ENCODE measurements at regions not wholly inside any gene's neighbourhood (a gene's known extent, or its start where the extent isn't known, plus 50 kb on each side); places are given as distances from the start of the nearest gene placed in this dataset.

GRCh38 chr14:87285506-87285905 lies 707.5 kb downstream of the GALC start:
- Histone ChIP-seq H3K9me3 (ENCODE audit: low read depth, low read length) (no peaks in the 10 kb centered on the region), H3K27ac (ENCODE audit: low read depth, low read length) (no peak overlapping the region), H2AFZ (ENCODE audit: low read length) (no peak overlapping the region), H3K36me3 (ENCODE audit: insufficient read depth, low read length) (no peaks in the 10 kb centered on the region), H4K20me1 (ENCODE audit: insufficient read depth, low read length) (no peaks in the 10 kb centered on the region), H3K79me2 (ENCODE audit: insufficient read depth, low read length) (no peaks in the 10 kb centered on the region), H3K27me3 (ENCODE audit: insufficient read depth, low read length) (no peaks in the 10 kb centered on the region), H3K4me3 (ENCODE audit: insufficient read depth, low read length) (no peak overlapping the region), H3K4me2 (ENCODE audit: insufficient read depth, low read length) (no peak overlapping the region), H3K4me1 (ENCODE audit: insufficient read depth, low read length) (no peaks in the 10 kb centered on the region)
- peak; percentile 51 for DNase-seq (ENCODE audit: insufficient read length, low spot score, missing footprints)
- no peak for TF ChIP-seq CTCF (IDR thresholded peaks at IDR 0.05; ENCODE audit: extremely low read depth, low read depth, low read length)

GRCh38 chr14:87283547-87283946 lies 709.4 kb downstream of the GALC start:
- H4K20me1 ChIP-seq (ENCODE audit: insufficient read depth, low read length), result no peaks in the 10 kb centered on the region
- H3K79me2 ChIP-seq (ENCODE audit: insufficient read depth, low read length), result no peaks in the 10 kb centered on the region
- no peak overlapping the region for H2AFZ ChIP-seq (ENCODE audit: low read length)
- H3K27me3 ChIP-seq (ENCODE audit: insufficient read depth, low read length), result no peaks in the 10 kb centered on the region
- no peaks in the 10 kb centered on the region for H3K36me3 ChIP-seq (ENCODE audit: insufficient read depth, low read length)
- no peak for TF ChIP-seq CTCF (IDR thresholded peaks at IDR 0.05; ENCODE audit: extremely low read depth, low read depth, low read length)
- no peak overlapping the region for H3K4me3 ChIP-seq (ENCODE audit: insufficient read depth, low read length)
- H3K9me3 ChIP-seq (ENCODE audit: low read depth, low read length), result no peaks in the 10 kb centered on the region
- no peak overlapping the region for H3K27ac ChIP-seq (ENCODE audit: low read depth, low read length)
- no peaks in the 10 kb centered on the region for H3K4me1 ChIP-seq (ENCODE audit: insufficient read depth, low read length)
- no peak overlapping the region for H3K4me2 ChIP-seq (ENCODE audit: insufficient read depth, low read length)
- no peak for DNase-seq (ENCODE audit: insufficient read length, low spot score, missing footprints)

GRCh38 chr14:87282266-87282665 lies 710.7 kb downstream of the GALC start:
- Histone ChIP-seq H3K27ac (ENCODE audit: low read depth, low read length) (no peak overlapping the region), H3K27me3 (ENCODE audit: insufficient read depth, low read length) (no peaks in the 10 kb centered on the region), H3K4me2 (ENCODE audit: insufficient read depth, low read length) (no peak overlapping the region), H4K20me1 (ENCODE audit: insufficient read depth, low read length) (no peaks in the 10 kb centered on the region), H2AFZ (ENCODE audit: low read length) (no peak overlapping the region), H3K4me3 (ENCODE audit: insufficient read depth, low read length) (no peak overlapping the region), H3K36me3 (ENCODE audit: insufficient read depth, low read length) (no peaks in the 10 kb centered on the region), H3K9me3 (ENCODE audit: low read depth, low read length) (no peaks in the 10 kb centered on the region), H3K79me2 (ENCODE audit: insufficient read depth, low read length) (no peaks in the 10 kb centered on the region), H3K4me1 (ENCODE audit: insufficient read depth, low read length) (no peaks in the 10 kb centered on the region)
- TF ChIP-seq CTCF (IDR thresholded peaks at IDR 0.05; ENCODE audit: extremely low read depth, low read depth, low read length), result no peak
- DNase-seq (ENCODE audit: insufficient read length, low spot score, missing footprints), result no peak

GRCh38 chr14:87278415-87278814 lies 714.6 kb downstream of the GALC start:
- no peak overlapping the region for H3K27ac ChIP-seq (ENCODE audit: low read depth, low read length)

More at GRCh38 chr14:87278415-87278814, 714.6 kb downstream of the GALC start:
- TF ChIP-seq CTCF (IDR thresholded peaks at IDR 0.05; ENCODE audit: extremely low read depth, low read depth, low read length), result no peak
- H2AFZ ChIP-seq (ENCODE audit: low read length), result no peak overlapping the region
- no peak overlapping the region for H3K4me3 ChIP-seq (ENCODE audit: insufficient read depth, low read length)
- H4K20me1 ChIP-seq (ENCODE audit: insufficient read depth, low read length), result no peaks in the 10 kb centered on the region
- peaks cover 2% of the 10 kb centered on the region for H3K9me3 ChIP-seq (ENCODE audit: low read depth, low read length)
- DNase-seq (ENCODE audit: insufficient read length, low spot score, missing footprints), result no peak
- H3K36me3 ChIP-seq (ENCODE audit: insufficient read depth, low read length), result no peaks in the 10 kb centered on the region
- no peaks in the 10 kb centered on the region for H3K79me2 ChIP-seq (ENCODE audit: insufficient read depth, low read length)
- no peaks in the 10 kb centered on the region for H3K27me3 ChIP-seq (ENCODE audit: insufficient read depth, low read length)
- H3K4me1 ChIP-seq (ENCODE audit: insufficient read depth, low read length), result no peaks in the 10 kb centered on the region
- no peak overlapping the region for H3K4me2 ChIP-seq (ENCODE audit: insufficient read depth, low read length)
